IPS-18c (cell line): ENCODE measurements at regions not wholly inside any gene's neighbourhood (a gene's known extent, or its start where the extent isn't known, plus 50 kb on each side); places are given as distances from the start of the nearest gene placed in this dataset.
"Not testable (repeated sequence)": the region's sequence is repeated elsewhere in the genome, so short reads cannot be mapped to it uniquely, and the experiment has no call there.

ENCODE experiments used
- H3K4me3 ChIP-seq: 2 replicates; pipeline ENCODE4 v1.7.0; 2013; ENCODE audit warnings: low read depth, mild to moderate bottlenecking, low read length, moderate library complexity; ENCODE audit not compliant: insufficient read depth
- H3K9me3 ChIP-seq: one replicate; pipeline ENCODE4 v1.6.1; 2013; ENCODE audit warnings: mild to moderate bottlenecking, low read length, moderate library complexity; ENCODE audit not compliant: control insufficient read depth, insufficient read depth

GRCh38 chr1:232335741-232336293 lies 294.1 kb downstream of the SIPA1L2 start:
- Histone ChIP-seq H3K4me3 (no peak overlapping the region), H3K9me3 (peaks cover 5% of the 10 kb centered on the region)

- Histone ChIP-seq H3K4me3 (no peak overlapping the region), H3K9me3 (peaks cover 5% of the 10 kb centered on the region)
Observed at GRCh38 chr1:232335261-232335660, 294.7 kb downstream of the SIPA1L2 start.

- Histone ChIP-seq H3K9me3 (peaks cover 5% of the 10 kb centered on the region), H3K4me3 (no peak overlapping the region)
Observed at GRCh38 chr1:232334811-232335210, 295.1 kb downstream of the SIPA1L2 start.

GRCh38 chr1:232334246-232334645 lies 295.7 kb downstream of the SIPA1L2 start:
- H3K9me3 ChIP-seq: peaks cover 5% of the 10 kb centered on the region
- no peak overlapping the region for H3K4me3 ChIP-seq

GRCh38 chr1:232333419-232333767 lies 296.5 kb downstream of the SIPA1L2 start:
- peaks cover 5% of the 10 kb centered on the region for H3K9me3 ChIP-seq
- H3K4me3 ChIP-seq: no peak overlapping the region

- H3K4me3 ChIP-seq, H3K9me3 ChIP-seq: not testable (repeated sequence)
Observed at GRCh38 chr1:232332710-232333418, 297.1 kb downstream of the SIPA1L2 start.

- H3K4me3 ChIP-seq: no peak overlapping the region
- peaks cover 5% of the 10 kb centered on the region for H3K9me3 ChIP-seq
Observed at GRCh38 chr1:232329103-232329813, 300.7 kb downstream of the SIPA1L2 start.

- peaks cover 5% of the 10 kb centered on the region for H3K9me3 ChIP-seq
- H3K4me3 ChIP-seq: no peak overlapping the region
Observed at GRCh38 chr1:232328486-232329102, 301.3 kb downstream of the SIPA1L2 start.

GRCh38 chr1:232327899-232328298 lies 302.0 kb downstream of the SIPA1L2 start:
- Histone ChIP-seq H3K9me3 (peaks cover 3% of the 10 kb centered on the region), H3K4me3 (no peak overlapping the region)

GRCh38 chr1:232327269-232327668 lies 302.7 kb downstream of the SIPA1L2 start:
- H3K4me3 ChIP-seq: no peak overlapping the region
- H3K9me3 ChIP-seq: peaks cover 3% of the 10 kb centered on the region

- H3K9me3 ChIP-seq: no peaks in the 10 kb centered on the region
Observed at GRCh38 chr1:232322162-232322734, 307.7 kb downstream of the SIPA1L2 start.

GRCh38 chr1:232319518-232320210 lies 310.3 kb downstream of the SIPA1L2 start:
- Histone ChIP-seq H3K4me3 (no peak overlapping the region), H3K9me3 (no peaks in the 10 kb centered on the region)

More at GRCh38 chr1:232322162-232322734, 307.7 kb downstream of the SIPA1L2 start:
- no peak overlapping the region for H3K4me3 ChIP-seq

GRCh38 chr1:232319072-232319471 lies 310.9 kb downstream of the SIPA1L2 start:
- H3K4me3 ChIP-seq: no peak overlapping the region
- no peaks in the 10 kb centered on the region for H3K9me3 ChIP-seq

- no peaks in the 10 kb centered on the region for H3K9me3 ChIP-seq
- H3K4me3 ChIP-seq: no peak overlapping the region
Observed at GRCh38 chr1:232318143-232318542, 311.8 kb downstream of the SIPA1L2 start.

GRCh38 chr1:232317350-232317749 lies 312.6 kb downstream of the SIPA1L2 start:
- no peak overlapping the region for H3K4me3 ChIP-seq

GRCh38 chr1:232316864-232317263 lies 313.1 kb downstream of the SIPA1L2 start:
- H3K4me3 ChIP-seq: no peak overlapping the region
- no peaks in the 10 kb centered on the region for H3K9me3 ChIP-seq

More at GRCh38 chr1:232317350-232317749, 312.6 kb downstream of the SIPA1L2 start:
- H3K9me3 ChIP-seq: no peaks in the 10 kb centered on the region

GRCh38 chr1:232313876-232314275 lies 316.1 kb downstream of the SIPA1L2 start:
- not testable (repeated sequence) for H3K4me3 ChIP-seq, H3K9me3 ChIP-seq
